CD4-positive, alpha-beta T cell (primary cell): ENCODE measurements at regions not wholly inside any gene's neighbourhood (a gene's known extent, or its start where the extent isn't known, plus 50 kb on each side); places are given as distances from the start of the nearest gene placed in this dataset.

Source experiments
- ATAC-seq: fragments of 200-7000 bp; cut with Tn5 transposase; one replicate; pipeline ENCODE4 v1.10.0; 2022; ENCODE audit warnings: mild to moderate bottlenecking; ENCODE audit not compliant: poor library complexity
- CTCF ChIA-PET: fragments of 350-600 bp; sonication (Branson Sonifier 250); formaldehyde crosslinking; loops from one replicate; lab custom pipeline; 2021; ENCODE audit warnings: antibody characterized with exemption, inconsistent platforms; lab: Charles Lee
- POLR2A ChIA-PET: fragments of 350-600 bp; sonication (Branson Sonifier 250); formaldehyde crosslinking; loops from one replicate; lab custom pipeline; 2021; ENCODE audit warnings: antibody characterized with exemption, inconsistent platforms; lab: Charles Lee
- DNase-seq, 14 experiments: peaks; one replicate each; pipeline ENCODE4 v3.0.0-alpha.2; 2013 to 2020; ENCODE audit warnings: mixed read lengths in 2 of 14
- H3K27ac ChIP-seq, 2 donors: one replicate each; pipeline versions ENCODE4 v1.5.1 to v1.7.0; 2013; ENCODE audit warnings: low read length in 2 of 2, low read depth in 1 of 2, mild to moderate bottlenecking in 1 of 2
- H3K27me3 ChIP-seq, 2 experiments: 1 replicate in 1 of 2; 2 replicates in 1 of 2; pipeline versions ENCODE4 v1.6.1 to v1.7.0; 2013; ENCODE audit warnings: low read length in 2 of 2, control low read depth in 1 of 2, mild to moderate bottlenecking in 1 of 2, moderate library complexity in 1 of 2; ENCODE audit not compliant: insufficient read depth in 2 of 2, control insufficient read depth in 1 of 2
- H3K36me3 ChIP-seq: one replicate; pipeline ENCODE4 v1.6.1; 2013; ENCODE audit warnings: low read length, control low read depth; ENCODE audit not compliant: insufficient read depth
- H3K4me1 ChIP-seq: one replicate; pipeline ENCODE4 v1.6.1; 2013; ENCODE audit warnings: low read length, control low read depth; ENCODE audit not compliant: insufficient read depth
- H3K4me3 ChIP-seq: one replicate; pipeline ENCODE4 v1.5.1; 2013; ENCODE audit warnings: mild to moderate bottlenecking, low read length, moderate library complexity
- H3K9me3 ChIP-seq, 2 experiments: 1 replicate in 1 of 2; 2 replicates in 1 of 2; pipeline versions ENCODE4 v1.6.1 to v1.7.0; 2013; ENCODE audit warnings: low read length in 2 of 2, mild to moderate bottlenecking in 2 of 2, control low read depth in 1 of 2, moderate library complexity in 1 of 2; ENCODE audit not compliant: control insufficient read depth in 1 of 2, insufficient read depth in 1 of 2
- H3K27ac Mint-ChIP-seq: one replicate; pipeline ENCODE4 v1.8.0; 2020; ENCODE audit warnings: mixed read lengths
- H3K27me3 Mint-ChIP-seq: one replicate; pipeline ENCODE4 v1.8.0; 2021; ENCODE audit warnings: mixed read lengths
- H3K36me3 Mint-ChIP-seq: one replicate; pipeline ENCODE4 v1.8.0; 2021; ENCODE audit warnings: low read depth, mixed read lengths
- H3K4me1 Mint-ChIP-seq: one replicate; pipeline ENCODE4 v1.8.0; 2021; ENCODE audit warnings: low read depth, mixed read lengths
- H3K4me3 Mint-ChIP-seq: one replicate; pipeline ENCODE4 v1.8.0; 2020; ENCODE audit warnings: mild to moderate bottlenecking, mixed read lengths
- H3K9me3 Mint-ChIP-seq: one replicate; pipeline ENCODE4 v1.8.0; 2020; ENCODE audit warnings: mixed read lengths
- intact Hi-C, 2 experiments: fragments of 100-400 bp; cut with DNase I in 1 of 2; cut with micrococcal nuclease in 1 of 2; formaldehyde crosslinking; loops; one replicate each; pipeline versions ENCODE4 v1.15.1 to v1.9.0; 2023 to 2025; cut with DNase I, micrococcal nuclease
- TF ChIP-seq, protein P1 (sequence below): fragments of 200-600 bp; IDR thresholded peaks from one replicate; pipeline ENCODE4 v1.8.0; 2022; ENCODE audit warnings: antibody characterized with exemption, mild to moderate bottlenecking

DNA sequence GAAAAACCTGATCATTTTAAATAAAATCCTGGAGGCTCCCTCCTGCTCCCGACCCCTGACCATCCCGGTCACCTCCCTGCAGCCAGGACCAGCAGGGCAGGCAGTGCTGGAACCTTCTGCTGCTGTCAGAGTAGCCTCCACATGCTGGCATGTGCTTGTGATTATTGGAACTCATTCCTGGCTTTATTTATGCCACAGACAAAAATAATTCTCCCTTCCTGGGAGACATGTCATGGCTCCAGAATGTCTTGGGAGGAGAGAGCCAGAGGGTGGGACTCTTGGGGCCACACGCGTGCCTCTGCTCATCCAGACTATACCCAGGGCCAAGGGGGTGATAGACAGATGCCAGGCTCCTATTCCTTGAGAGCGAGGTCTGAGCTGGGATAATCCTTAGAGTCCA, 183.6 kb upstream of the RAB4A start:
- no peaks in the 10 kb centered on the region for H3K27me3 ChIP-seq
- peaks cover 0 to 16% of the 10 kb centered on the region in 2 experiments for H3K9me3 ChIP-seq
- no peak overlapping the region for H3K4me3 ChIP-seq
- peaks cover 8% of the 10 kb centered on the region for H3K9me3 Mint-ChIP-seq
- no peaks in the 10 kb centered on the region for H3K36me3 ChIP-seq
- no peaks in the 10 kb centered on the region for H3K27me3 Mint-ChIP-seq
- H3K27ac ChIP-seq = no peak overlapping the region
- H3K36me3 Mint-ChIP-seq = peaks cover 9% of the 10 kb centered on the region
- ChIA-PET POLR2A (no interaction called here), CTCF (no interaction called here)
- no peak for DNase-seq
- H3K27ac Mint-ChIP-seq = no peak overlapping the region
- intact Hi-C loops = no loop called here
- no peak overlapping the region for H3K4me3 Mint-ChIP-seq
- peaks cover 2% of the 10 kb centered on the region for H3K4me1 Mint-ChIP-seq
- ATAC-seq = no peak
- TF ChIP-seq, protein P1, sequence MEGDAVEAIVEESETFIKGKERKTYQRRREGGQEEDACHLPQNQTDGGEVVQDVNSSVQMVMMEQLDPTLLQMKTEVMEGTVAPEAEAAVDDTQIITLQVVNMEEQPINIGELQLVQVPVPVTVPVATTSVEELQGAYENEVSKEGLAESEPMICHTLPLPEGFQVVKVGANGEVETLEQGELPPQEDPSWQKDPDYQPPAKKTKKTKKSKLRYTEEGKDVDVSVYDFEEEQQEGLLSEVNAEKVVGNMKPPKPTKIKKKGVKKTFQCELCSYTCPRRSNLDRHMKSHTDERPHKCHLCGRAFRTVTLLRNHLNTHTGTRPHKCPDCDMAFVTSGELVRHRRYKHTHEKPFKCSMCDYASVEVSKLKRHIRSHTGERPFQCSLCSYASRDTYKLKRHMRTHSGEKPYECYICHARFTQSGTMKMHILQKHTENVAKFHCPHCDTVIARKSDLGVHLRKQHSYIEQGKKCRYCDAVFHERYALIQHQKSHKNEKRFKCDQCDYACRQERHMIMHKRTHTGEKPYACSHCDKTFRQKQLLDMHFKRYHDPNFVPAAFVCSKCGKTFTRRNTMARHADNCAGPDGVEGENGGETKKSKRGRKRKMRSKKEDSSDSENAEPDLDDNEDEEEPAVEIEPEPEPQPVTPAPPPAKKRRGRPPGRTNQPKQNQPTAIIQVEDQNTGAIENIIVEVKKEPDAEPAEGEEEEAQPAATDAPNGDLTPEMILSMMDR = no peak
- H3K4me1 ChIP-seq = peaks cover 1% of the 10 kb centered on the region

DNA sequence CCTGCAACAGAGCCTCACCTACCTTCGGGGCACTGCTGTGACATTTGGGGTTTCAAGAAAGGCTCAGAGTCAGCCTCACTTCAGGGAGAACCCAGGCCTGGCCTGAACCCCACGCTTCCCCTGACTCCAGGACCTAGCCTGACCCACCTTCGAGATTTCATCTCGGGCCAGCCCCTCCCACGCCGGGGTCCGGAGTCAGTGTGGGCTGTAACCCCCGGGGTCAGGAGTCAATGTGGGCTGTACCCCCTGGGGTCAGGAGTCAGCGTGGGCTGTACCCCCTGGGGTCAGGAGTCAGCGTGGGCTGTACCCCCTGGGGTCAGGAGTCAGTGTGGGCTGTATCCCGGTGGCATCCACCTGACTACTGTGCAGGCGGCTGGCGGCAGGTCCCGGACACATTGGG, 183.0 kb upstream of the RAB4A start:
- no peak for DNase-seq
- CTCF ChIA-PET = no interaction called here

DNA sequence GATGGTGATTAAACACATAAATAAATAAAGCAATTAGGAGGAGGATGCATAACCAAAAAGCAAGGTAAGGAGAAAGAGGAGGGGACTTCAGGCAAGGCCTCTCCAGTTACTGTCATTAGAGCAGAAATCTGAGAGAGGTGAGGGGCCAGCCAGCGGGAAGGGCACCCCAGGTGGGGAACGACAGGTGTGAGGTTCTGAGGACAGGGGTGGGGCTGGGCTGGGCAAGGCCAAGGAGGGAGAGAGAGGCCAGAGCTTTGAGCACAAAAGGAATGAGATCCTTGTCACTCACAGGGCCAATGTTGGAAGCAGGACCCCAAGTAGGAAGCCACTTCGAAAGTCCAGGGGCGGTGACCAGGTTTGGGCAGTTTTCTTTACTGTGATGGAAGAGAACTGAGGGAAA, 182.2 kb upstream of the RAB4A start:
- H3K4me3 Mint-ChIP-seq = no peak overlapping the region
- peaks cover 0 to 2% of the 10 kb centered on the region in 2 experiments for H3K9me3 ChIP-seq
- ATAC-seq (no peak), DNase-seq (no peak)
- no peaks in the 10 kb centered on the region for H3K36me3 Mint-ChIP-seq
- H3K27ac ChIP-seq = no peak overlapping the region
- no peaks in the 10 kb centered on the region for H3K36me3 ChIP-seq
- ChIA-PET POLR2A (no interaction called here), CTCF (no interaction called here)
- intact Hi-C loops = no loop called here
- no peak overlapping the region for H3K4me3 ChIP-seq
- no peaks in the 10 kb centered on the region for H3K27me3 ChIP-seq
- no peak overlapping the region for H3K27ac Mint-ChIP-seq
- peaks cover 13% of the 10 kb centered on the region for H3K4me1 Mint-ChIP-seq
- H3K4me1 ChIP-seq = peaks cover 10% of the 10 kb centered on the region
- TF ChIP-seq, protein P1 = no peak
- H3K27me3 Mint-ChIP-seq = no peaks in the 10 kb centered on the region
- no peaks in the 10 kb centered on the region for H3K9me3 Mint-ChIP-seq

More for the DNA sequence above, 183.0 kb upstream of the RAB4A start:
- H3K36me3 Mint-ChIP-seq = peaks cover 6% of the 10 kb centered on the region
- no peak overlapping the region for H3K4me3 Mint-ChIP-seq
- H3K27ac ChIP-seq = no peak overlapping the region
- peaks cover 2% of the 10 kb centered on the region for H3K9me3 Mint-ChIP-seq
- TF ChIP-seq, protein P1 = no peak
- intact Hi-C loops = no loop called here
- H3K36me3 ChIP-seq = no peaks in the 10 kb centered on the region
- no peaks in the 10 kb centered on the region for H3K27me3 ChIP-seq
- H3K4me3 ChIP-seq = no peak overlapping the region
- POLR2A ChIA-PET = no interaction called here
- peaks cover 0 to 10% of the 10 kb centered on the region in 2 experiments for H3K9me3 ChIP-seq
- ATAC-seq = no peak
- H3K27me3 Mint-ChIP-seq = no peaks in the 10 kb centered on the region
- peaks cover 8% of the 10 kb centered on the region for H3K4me1 Mint-ChIP-seq
- H3K4me1 ChIP-seq = peaks cover 7% of the 10 kb centered on the region
- no peak overlapping the region for H3K27ac Mint-ChIP-seq
